Thoracic aorta (tissue), 2 donors: ENCODE measurements at regions not wholly inside any gene's neighbourhood (a gene's known extent, or its start where the extent isn't known, plus 50 kb on each side); places are given as distances from the start of the nearest gene placed in this dataset.

Experiments
- ATAC-seq: fragments of 150-250 bp; one replicate; pipeline ENCODE4 v1.8.0; 2017; ENCODE audit warnings: low read depth; ENCODE audit not compliant: insufficient number of reproducible peaks, low FRiP score
- DNase-seq: peaks from one replicate; pipeline ENCODE4 v3.0.0-alpha.2; 2020; ENCODE audit warnings: low spot score
- H3K27ac ChIP-seq, 2 donors: fragments of 200-600 bp; sonication (generic); 1 replicate in 1 of 2; 2 replicates in 1 of 2; pipeline ENCODE4 v1.5.1; 2016; ENCODE audit warnings: mild to moderate bottlenecking in 2 of 2, moderate library complexity in 2 of 2
- H3K27me3 ChIP-seq: fragments of 200-600 bp; sonication (generic); replicated peaks from 2 replicates; pipeline ENCODE4 v1.6.0; 2016; ENCODE audit warnings: mild to moderate bottlenecking; ENCODE audit not compliant: insufficient read depth
- H3K36me3 ChIP-seq: fragments of 200-600 bp; sonication (generic); one replicate; pipeline ENCODE4 v1.5.1; 2016
- H3K4me1 ChIP-seq, 2 donors: fragments of 200-600 bp; sonication (generic); 1 replicate in 1 of 2; 2 replicates in 1 of 2; pipeline versions ENCODE4 v1.5.1 to v1.6.0; 2016; ENCODE audit warnings: low read depth in 2 of 2, mild to moderate bottlenecking in 1 of 2; ENCODE audit not compliant: control insufficient read depth in 1 of 2
- H3K4me3 ChIP-seq: fragments of 200-600 bp; sonication (generic); 2 replicates; pipeline ENCODE4 v1.5.1; 2016; ENCODE audit warnings: mild to moderate bottlenecking
- H3K9me3 ChIP-seq: fragments of 200-600 bp; sonication (generic); 2 replicates; pipeline ENCODE4 v1.5.1; 2016
- TF ChIP-seq, protein P1 (sequence below): fragments of 200-600 bp; sonication (generic); IDR thresholded peaks from one replicate; pipeline ENCODE4 v1.5.1; 2019; ENCODE audit warnings: antibody characterized with exemption

DNA sequence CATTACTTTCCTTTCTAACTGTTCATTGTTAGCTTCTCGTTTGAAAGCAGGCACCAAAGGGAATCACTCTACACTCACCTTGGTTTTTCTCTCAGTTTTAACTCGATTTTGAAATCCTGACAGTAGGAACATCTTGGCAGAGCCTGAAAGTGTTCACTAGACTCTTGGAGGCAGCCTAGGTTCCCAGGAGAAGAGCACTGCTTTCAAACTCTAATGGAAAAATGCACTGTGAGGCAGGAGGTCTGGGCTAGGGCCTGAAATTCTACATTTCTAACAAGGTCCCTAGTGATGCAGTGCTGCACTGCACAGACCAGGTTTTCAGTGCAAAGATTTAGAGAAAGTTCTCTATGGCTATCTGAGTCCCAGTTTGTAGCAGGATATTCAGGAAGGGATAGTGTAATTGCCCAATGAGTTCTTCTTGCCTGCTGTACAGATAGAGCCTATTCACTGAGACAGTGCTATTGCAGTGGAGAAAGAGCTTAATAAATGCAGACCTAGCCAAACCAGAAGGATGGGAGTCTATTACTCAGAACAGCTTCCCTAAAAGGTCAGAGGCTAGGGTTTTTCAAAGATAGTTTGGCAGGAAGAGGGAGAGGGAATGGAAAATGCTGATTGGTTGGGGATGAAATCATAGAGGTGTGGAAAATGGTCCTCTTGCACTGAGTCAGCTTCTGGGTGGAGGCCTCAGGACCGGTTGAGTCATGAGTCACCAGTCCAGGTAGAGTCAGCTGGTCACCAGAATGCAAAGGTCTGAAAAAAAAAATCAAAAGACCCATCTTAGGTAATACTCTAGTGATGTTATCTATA, 153.9 kb downstream of the GPBP1 start:
- ATAC-seq (no peak), DNase-seq (no peak)
- no peaks in the 10 kb centered on the region for H3K36me3 ChIP-seq
- H3K27ac ChIP-seq = no peak overlapping the region
- H3K9me3 ChIP-seq = no peaks in the 10 kb centered on the region
- TF ChIP-seq, protein P1, sequence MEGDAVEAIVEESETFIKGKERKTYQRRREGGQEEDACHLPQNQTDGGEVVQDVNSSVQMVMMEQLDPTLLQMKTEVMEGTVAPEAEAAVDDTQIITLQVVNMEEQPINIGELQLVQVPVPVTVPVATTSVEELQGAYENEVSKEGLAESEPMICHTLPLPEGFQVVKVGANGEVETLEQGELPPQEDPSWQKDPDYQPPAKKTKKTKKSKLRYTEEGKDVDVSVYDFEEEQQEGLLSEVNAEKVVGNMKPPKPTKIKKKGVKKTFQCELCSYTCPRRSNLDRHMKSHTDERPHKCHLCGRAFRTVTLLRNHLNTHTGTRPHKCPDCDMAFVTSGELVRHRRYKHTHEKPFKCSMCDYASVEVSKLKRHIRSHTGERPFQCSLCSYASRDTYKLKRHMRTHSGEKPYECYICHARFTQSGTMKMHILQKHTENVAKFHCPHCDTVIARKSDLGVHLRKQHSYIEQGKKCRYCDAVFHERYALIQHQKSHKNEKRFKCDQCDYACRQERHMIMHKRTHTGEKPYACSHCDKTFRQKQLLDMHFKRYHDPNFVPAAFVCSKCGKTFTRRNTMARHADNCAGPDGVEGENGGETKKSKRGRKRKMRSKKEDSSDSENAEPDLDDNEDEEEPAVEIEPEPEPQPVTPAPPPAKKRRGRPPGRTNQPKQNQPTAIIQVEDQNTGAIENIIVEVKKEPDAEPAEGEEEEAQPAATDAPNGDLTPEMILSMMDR = no peak
- H3K4me3 ChIP-seq = no peak overlapping the region
- no peaks in the 10 kb centered on the region for H3K27me3 ChIP-seq
- H3K4me1 ChIP-seq = peaks cover 0 to 7% of the 10 kb centered on the region in 2 donors

DNA sequence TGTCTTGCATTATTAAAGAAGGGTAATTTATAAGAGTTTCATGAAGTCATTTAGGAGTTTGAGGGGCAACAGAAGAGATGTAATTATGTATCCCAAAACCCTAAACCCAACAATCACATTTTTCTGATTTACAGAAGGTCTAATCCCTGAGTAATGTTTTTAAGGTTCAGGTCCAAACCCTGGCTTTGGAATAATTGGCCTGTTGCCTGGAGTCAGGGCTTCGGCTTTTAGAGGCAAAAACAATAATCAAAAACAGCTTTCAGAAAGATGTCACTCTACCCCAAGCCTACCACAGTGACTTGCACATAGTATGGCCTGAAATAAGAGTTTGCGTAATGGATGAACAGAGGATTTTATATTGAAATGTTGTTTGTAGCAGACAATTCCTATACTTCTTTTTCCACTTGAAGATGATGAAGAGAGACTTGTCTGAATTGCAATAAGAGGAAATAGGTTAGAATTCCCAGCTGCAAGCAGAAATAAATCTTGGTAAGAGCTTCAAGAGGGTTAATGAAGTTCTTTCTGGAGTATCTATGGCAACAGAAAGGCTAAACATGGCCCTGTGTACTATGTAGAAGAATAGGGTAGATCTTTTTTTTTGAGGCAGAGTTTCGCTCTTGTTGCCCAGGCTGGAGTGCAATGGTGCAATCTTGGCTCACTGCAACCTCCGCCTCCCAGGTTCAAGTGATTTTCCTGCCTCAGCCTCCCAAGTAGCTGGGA, 152.0 kb downstream of the GPBP1 start:
- Histone ChIP-seq H3K36me3 (no peaks in the 10 kb centered on the region), H3K27ac (no peak overlapping the region), H3K27me3 (no peaks in the 10 kb centered on the region), H3K4me1 (no peaks in the 10 kb centered on the region), H3K4me3 (no peak overlapping the region), H3K9me3 (no peaks in the 10 kb centered on the region)
- DNase-seq (no peak), ATAC-seq (no peak)
- TF ChIP-seq, protein P1 = no peak

- no peaks in the 10 kb centered on the region for H3K4me1 ChIP-seq
- H3K27me3 ChIP-seq = no peaks in the 10 kb centered on the region
- H3K4me3 ChIP-seq = no peak overlapping the region
- H3K9me3 ChIP-seq = no peaks in the 10 kb centered on the region
- ATAC-seq (no peak), DNase-seq (no peak)
- no peak overlapping the region for H3K27ac ChIP-seq
- no peaks in the 10 kb centered on the region for H3K36me3 ChIP-seq
- TF ChIP-seq, protein P1 = no peak
Observed at GRCh38 chr5:57324861-57325260, 151.0 kb downstream of the GPBP1 start.

DNA sequence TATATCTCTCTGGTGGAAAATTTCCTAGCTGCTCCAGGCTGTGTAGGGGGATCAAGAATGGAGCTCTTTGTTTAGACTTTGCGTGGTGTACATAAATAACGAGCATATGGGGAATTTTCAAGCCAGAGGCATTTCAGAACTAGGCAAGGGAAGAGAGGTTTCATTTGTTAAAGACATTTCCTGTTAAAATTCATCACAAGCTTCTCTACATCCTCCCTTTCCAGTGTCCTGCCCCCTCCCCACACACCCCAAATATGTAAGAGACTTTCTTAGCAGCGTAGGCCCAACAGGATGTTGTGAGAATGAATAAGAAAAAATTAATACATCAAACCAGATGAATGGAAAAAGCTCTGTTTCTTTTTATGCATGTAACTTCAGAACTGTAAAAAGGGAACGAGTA, 150.3 kb downstream of the GPBP1 start:
- ATAC-seq = no peak
- Histone ChIP-seq H3K27ac (no peak overlapping the region), H3K4me3 (no peak overlapping the region), H3K36me3 (no peaks in the 10 kb centered on the region), H3K4me1 (no peaks in the 10 kb centered on the region), H3K9me3 (no peaks in the 10 kb centered on the region), H3K27me3 (no peaks in the 10 kb centered on the region)
- no peak for DNase-seq
- TF ChIP-seq, protein P1 = no peak

GRCh38 chr5:57320582-57320981, 146.7 kb downstream of the GPBP1 start:
- no peaks in the 10 kb centered on the region for H3K9me3 ChIP-seq
- DNase-seq = no peak
- H3K27ac ChIP-seq = no peak overlapping the region
- H3K36me3 ChIP-seq = no peaks in the 10 kb centered on the region
- TF ChIP-seq, protein P1 = no peak
- no peaks in the 10 kb centered on the region for H3K4me1 ChIP-seq
- H3K4me3 ChIP-seq = no peak overlapping the region
- H3K27me3 ChIP-seq = no peaks in the 10 kb centered on the region
- ATAC-seq = no peak
